HG02870 (cell line): ENCODE measurements at regions not wholly inside any gene's neighbourhood (a gene's known extent, or its start where the extent isn't known, plus 50 kb on each side); places are given as distances from the start of the nearest gene placed in this dataset.

Source experiments
- ATAC-seq: cut with Tn5 transposase; IDR thresholded peaks from one replicate; pipeline ENCODE4 v1.9.1; 2021; ENCODE audit warnings: mild to moderate bottlenecking, moderate library complexity; ENCODE audit not compliant: unreplicated experiment

- no peak for ATAC-seq
These were observed 238.3 kb upstream of the MVB12B start for GRCh38 chr9:126088336-126088735.

GRCh38 chr9:126089789-126090188 lies 236.8 kb upstream of the MVB12B start:
- ATAC-seq = no peak

GRCh38 chr9:126093771-126094170 lies 232.9 kb upstream of the MVB12B start:
- ATAC-seq = no peak

- no peak for ATAC-seq
These were observed 231.0 kb upstream of the MVB12B start for GRCh38 chr9:126095546-126096190.

GRCh38 chr9:126096340-126096739 lies 230.3 kb upstream of the MVB12B start:
- no peak for ATAC-seq

GRCh38 chr9:126097679-126098078 lies 228.9 kb upstream of the MVB12B start:
- no peak for ATAC-seq

GRCh38 chr9:126106404-126106803 lies 220.2 kb upstream of the MVB12B start:
- no peak for ATAC-seq

- ATAC-seq = no peak
These were observed 218.9 kb upstream of the MVB12B start for GRCh38 chr9:126107693-126108092.

GRCh38 chr9:126108240-126108639 lies 218.4 kb upstream of the MVB12B start:
- no peak for ATAC-seq

- no peak for ATAC-seq
These were observed 217.1 kb upstream of the MVB12B start for GRCh38 chr9:126109575-126109974.

- ATAC-seq = no peak
These were observed 215.1 kb upstream of the MVB12B start for GRCh38 chr9:126111556-126111955.

GRCh38 chr9:126112135-126112720 lies 214.4 kb upstream of the MVB12B start:
- ATAC-seq = no peak

GRCh38 chr9:126113176-126113575 lies 213.5 kb upstream of the MVB12B start:
- no peak for ATAC-seq

- ATAC-seq = no peak
These were observed 212.7 kb upstream of the MVB12B start for GRCh38 chr9:126113756-126114408.

GRCh38 chr9:126114409-126114760 lies 212.2 kb upstream of the MVB12B start:
- no peak for ATAC-seq

- ATAC-seq = no peak
These were observed 211.7 kb upstream of the MVB12B start for GRCh38 chr9:126114850-126115460.

GRCh38 chr9:126116351-126117157 lies 210.1 kb upstream of the MVB12B start:
- ATAC-seq = no peak

- ATAC-seq = no peak
These were observed 209.5 kb upstream of the MVB12B start for GRCh38 chr9:126117158-126117425.

GRCh38 chr9:126117631-126118030 lies 209.0 kb upstream of the MVB12B start:
- ATAC-seq = no peak

- ATAC-seq = no peak
These were observed 206.9 kb upstream of the MVB12B start for GRCh38 chr9:126119731-126120130.

- no peak for ATAC-seq
These were observed 203.6 kb upstream of the MVB12B start for GRCh38 chr9:126122901-126123616.
